Endodermal cell (in vitro differentiated cells): ENCODE measurements at regions not wholly inside any gene's neighbourhood (a gene's known extent, or its start where the extent isn't known, plus 50 kb on each side); places are given as distances from the start of the nearest gene placed in this dataset.

Experiments used
- DNase-seq: peaks from one replicate; pipeline ENCODE4 v3.0.0-alpha.2; 2017
- H3K27ac ChIP-seq: 2 replicates; pipeline ENCODE4 v1.5.1; 2013; ENCODE audit warnings: mild to moderate bottlenecking, low read depth, low read length, moderate library complexity
- H3K27me3 ChIP-seq: 2 replicates; pipeline ENCODE4 v1.6.1; 2013; ENCODE audit warnings: mild to moderate bottlenecking, low read length, moderate library complexity; ENCODE audit not compliant: insufficient read depth, control insufficient read depth, poor library complexity, severe bottlenecking
- H3K36me3 ChIP-seq: 2 replicates; pipeline ENCODE4 v1.7.0; 2013; ENCODE audit warnings: mild to moderate bottlenecking, low read length, moderate library complexity; ENCODE audit not compliant: control insufficient read depth, insufficient read depth
- H3K4me1 ChIP-seq: one replicate; pipeline ENCODE4 v1.7.0; 2013; ENCODE audit warnings: low read length; ENCODE audit not compliant: control insufficient read depth, insufficient read depth
- H3K4me3 ChIP-seq: 2 replicates; pipeline ENCODE4 v1.5.1; 2013; ENCODE audit warnings: mild to moderate bottlenecking, low read length, moderate library complexity
- H3K9ac ChIP-seq: 2 replicates; pipeline ENCODE4 v1.6.1; 2013; ENCODE audit warnings: mild to moderate bottlenecking, low read length, moderate library complexity; ENCODE audit not compliant: poor library complexity, severe bottlenecking; ENCODE audit errors: extremely low read depth
- H3K9me3 ChIP-seq: 2 replicates; pipeline ENCODE4 v1.6.1; 2013; ENCODE audit warnings: mild to moderate bottlenecking, low read length, moderate library complexity; ENCODE audit not compliant: control insufficient read depth
- H3K27ac Mint-ChIP-seq: 2 replicates; pipeline ENCODE4 v1.8.0; 2020; ENCODE audit warnings: mixed read lengths
- H3K27me3 Mint-ChIP-seq: 2 replicates; pipeline ENCODE4 v1.8.0; 2021; ENCODE audit warnings: mild to moderate bottlenecking, mixed read lengths; ENCODE audit not compliant: insufficient read depth
- H3K36me3 Mint-ChIP-seq: 2 replicates; pipeline ENCODE4 v1.8.0; 2020; ENCODE audit warnings: low read depth, mixed read lengths
- H3K4me1 Mint-ChIP-seq: 2 replicates; pipeline ENCODE4 v1.8.0; 2020; ENCODE audit warnings: mixed read lengths
- H3K4me3 Mint-ChIP-seq: 2 replicates; pipeline ENCODE4 v1.8.0; 2020; ENCODE audit warnings: mild to moderate bottlenecking, moderate library complexity, mixed read lengths
- H3K9me3 Mint-ChIP-seq: 2 replicates; pipeline ENCODE4 v1.8.0; 2020; ENCODE audit warnings: mild to moderate bottlenecking, mixed read lengths
- CTCF ChIP-seq: fragments of 200-600 bp; sonication (generic); conservative IDR thresholded peaks from 2 replicates; pipeline ENCODE4 v1.5.0; 2021; ENCODE audit warnings: antibody characterized with exemption, mild to moderate bottlenecking
- WGBS, 2 experiments: methylation state at CpG; one replicate each; pipeline versions ENCODE4 v1.1.5 to v1.1.7; 2013; ENCODE audit warnings: missing lambda C conversion rate in 2 of 2, mixed read lengths in 1 of 2; ENCODE audit not compliant: insufficient coverage in 1 of 2, insufficient read length in 1 of 2; 5-methylcytosine and 5-hydroxymethylcytosine counted together

DNA sequence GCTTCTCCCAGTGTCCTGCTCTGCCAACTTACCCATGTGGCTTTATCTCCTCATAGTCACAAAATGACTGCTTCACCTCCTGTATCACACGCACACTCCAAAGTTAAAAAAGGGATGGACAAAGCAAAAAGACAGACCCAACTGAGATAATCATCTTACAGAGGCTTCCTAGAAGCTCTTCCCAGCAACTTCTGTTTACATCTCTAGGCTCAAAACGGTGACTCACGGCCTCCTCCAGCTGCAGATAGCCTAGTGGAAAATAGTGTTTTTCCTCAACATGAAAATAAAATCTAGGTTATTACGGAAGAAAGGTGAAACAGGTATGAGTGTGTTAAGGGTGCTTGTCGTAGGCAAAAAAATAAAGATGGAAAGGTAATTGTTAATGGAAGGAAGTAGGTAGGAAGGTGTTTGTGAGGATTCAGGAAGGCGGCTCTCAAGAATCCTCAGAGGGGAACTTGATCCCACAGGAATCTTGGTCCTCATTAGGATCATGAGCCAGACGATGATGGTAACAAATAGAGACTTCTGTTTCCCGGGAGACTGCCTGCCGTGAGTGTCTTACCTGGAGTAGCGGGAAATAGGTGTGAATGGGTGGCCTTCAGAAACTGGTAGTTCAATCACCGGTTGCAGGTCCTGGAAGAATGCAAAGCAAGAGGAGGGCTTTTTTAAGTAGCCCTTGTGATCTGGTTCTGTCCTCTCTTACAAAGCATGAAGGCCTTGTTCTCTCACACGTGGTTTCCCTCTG lies 487.5 kb upstream of the TMEM132C start:
- no peak for TF ChIP-seq CTCF
- Histone ChIP-seq H3K27ac (no peak overlapping the region), H3K9ac (no peak overlapping the region), H3K9me3 (no peaks in the 10 kb centered on the region), H3K4me3 (no peak overlapping the region), H3K27me3 (no peaks in the 10 kb centered on the region), H3K36me3 (no peaks in the 10 kb centered on the region), H3K4me1 (no peaks in the 10 kb centered on the region)
- 73 to 79% methylated on average over 8 to 12 of the region's 12 CpGs for WGBS, 2 experiments
- H3K27ac Mint-ChIP-seq = no peak overlapping the region
- no peaks in the 10 kb centered on the region for H3K9me3 Mint-ChIP-seq
- H3K27me3 Mint-ChIP-seq = no peaks in the 10 kb centered on the region
- H3K4me1 Mint-ChIP-seq = peaks cover 8% of the 10 kb centered on the region
- H3K4me3 Mint-ChIP-seq = no peak overlapping the region
- peak; percentile 85 for DNase-seq
- no peaks in the 10 kb centered on the region for H3K36me3 Mint-ChIP-seq

DNA sequence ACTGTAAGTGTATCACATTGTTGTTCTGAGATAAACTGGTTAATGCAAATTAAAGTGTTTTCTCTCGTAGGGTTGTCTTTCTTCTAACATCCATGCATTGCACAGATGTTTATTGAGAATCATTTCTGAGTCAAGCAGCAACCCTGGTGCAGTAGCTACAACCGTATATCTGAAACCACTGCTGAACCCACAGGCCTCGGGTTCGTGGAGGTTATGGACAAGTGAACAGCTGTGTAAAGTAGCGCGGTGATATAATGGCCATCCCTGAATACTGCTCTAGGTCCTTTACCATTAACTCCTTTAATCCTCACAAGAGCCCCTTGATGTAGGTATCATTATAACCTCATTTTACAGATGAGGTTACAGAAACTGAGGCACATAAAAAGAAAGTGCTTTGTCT lies 486.1 kb upstream of the TMEM132C start:
- peaks cover 12% of the 10 kb centered on the region for H3K4me1 Mint-ChIP-seq
- H3K9ac ChIP-seq = no peak overlapping the region
- WGBS, 2 experiments = 59% methylated on average over 6 of the region's 6 CpGs; no CpG with 5 or more reads in 1 of the 2 experiments
- no peak for DNase-seq
- H3K4me3 ChIP-seq = no peak overlapping the region
- no peaks in the 10 kb centered on the region for H3K9me3 ChIP-seq
- H3K27me3 Mint-ChIP-seq = no peaks in the 10 kb centered on the region
- H3K9me3 Mint-ChIP-seq = no peaks in the 10 kb centered on the region
- TF ChIP-seq CTCF = no peak
- H3K36me3 ChIP-seq = no peaks in the 10 kb centered on the region
- no peaks in the 10 kb centered on the region for H3K27me3 ChIP-seq
- H3K27ac Mint-ChIP-seq = no peak overlapping the region
- no peaks in the 10 kb centered on the region for H3K4me1 ChIP-seq
- no peak overlapping the region for H3K27ac ChIP-seq
- no peak overlapping the region for H3K4me3 Mint-ChIP-seq
- no peaks in the 10 kb centered on the region for H3K36me3 Mint-ChIP-seq

- H3K36me3 ChIP-seq = no peaks in the 10 kb centered on the region
- no peak overlapping the region for H3K4me3 ChIP-seq
- Mint-ChIP-seq H3K27ac (no peak overlapping the region), H3K36me3 (no peaks in the 10 kb centered on the region), H3K27me3 (no peaks in the 10 kb centered on the region), H3K9me3 (no peaks in the 10 kb centered on the region), H3K4me1 (peaks cover 15% of the 10 kb centered on the region), H3K4me3 (no peak overlapping the region)
- no peaks in the 10 kb centered on the region for H3K9me3 ChIP-seq
- H3K4me1 ChIP-seq = no peaks in the 10 kb centered on the region
- WGBS, 2 experiments = 93 to 96% methylated on average over 3 to 5 of the region's 5 CpGs
- H3K27ac ChIP-seq = no peak overlapping the region
- TF ChIP-seq CTCF = no peak
- no peak overlapping the region for H3K9ac ChIP-seq
- H3K27me3 ChIP-seq = no peaks in the 10 kb centered on the region
- no peak for DNase-seq
These were observed 485.6 kb upstream of the TMEM132C start for GRCh38 chr12:127781336-127781735.
